ENCODE measurements at regions not wholly inside any gene's neighbourhood (a gene's known extent, or its start where the extent isn't known, plus 50 kb on each side); places are given as distances from the start of the nearest gene placed in this dataset.

DNA sequence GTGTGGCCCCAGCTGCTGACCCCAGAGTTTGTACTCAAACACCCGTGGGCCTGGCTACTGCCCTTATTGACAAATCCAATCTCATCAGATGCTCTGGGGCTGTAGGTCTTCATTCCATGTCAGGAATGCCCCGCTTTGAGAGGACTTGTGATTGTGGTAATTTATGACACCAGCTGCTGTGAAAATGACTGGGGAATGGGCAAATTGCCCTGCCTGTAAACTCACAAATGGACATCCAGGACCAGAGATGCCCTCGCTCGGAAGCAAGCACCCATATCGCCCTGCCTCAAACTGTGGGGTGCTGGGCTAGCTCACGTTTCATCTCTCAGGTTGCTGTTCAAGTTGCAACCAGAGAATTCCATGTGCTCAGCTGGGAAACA is 225.9 kb upstream of the MAP3K1 start:
- no peak for TF ChIP-seq CTCF (IDR thresholded peaks at IDR 0.05 in 4 of 5, conservative IDR thresholded peaks at IDR 0.05 in 1 of 5)
- no peak for TF ChIP-seq POLR2A (IDR thresholded peaks at IDR 0.05)

Data from gastrocnemius medialis (tissue), 4 donors.